ENCODE measurements at regions not wholly inside any gene's neighbourhood (a gene's known extent, or its start where the extent isn't known, plus 50 kb on each side); places are given as distances from the start of the nearest gene placed in this dataset.

- in situ Hi-C loops (cut with MboI; ENCODE audit: low pct_ligation_motif_present in 1 of 4, low pct_unique_long_range_greater_than_20kb in 1 of 4, low sequenced_read_pairs in 3 of 4) (no loop called here), intact Hi-C loops (cut with DNase I; ENCODE audit: low total_unique reads) (no loop called here)
- TF ChIP-seq POLR2AphosphoS5 (IDR thresholded peaks at IDR 0.05) (no peak), EP300 (IDR thresholded peaks at IDR 0.05; ENCODE audit: low read depth) (no peak), POLR2A (IDR thresholded peaks at IDR 0.05) (no peak)
- TF ChIP-seq, protein P1, sequence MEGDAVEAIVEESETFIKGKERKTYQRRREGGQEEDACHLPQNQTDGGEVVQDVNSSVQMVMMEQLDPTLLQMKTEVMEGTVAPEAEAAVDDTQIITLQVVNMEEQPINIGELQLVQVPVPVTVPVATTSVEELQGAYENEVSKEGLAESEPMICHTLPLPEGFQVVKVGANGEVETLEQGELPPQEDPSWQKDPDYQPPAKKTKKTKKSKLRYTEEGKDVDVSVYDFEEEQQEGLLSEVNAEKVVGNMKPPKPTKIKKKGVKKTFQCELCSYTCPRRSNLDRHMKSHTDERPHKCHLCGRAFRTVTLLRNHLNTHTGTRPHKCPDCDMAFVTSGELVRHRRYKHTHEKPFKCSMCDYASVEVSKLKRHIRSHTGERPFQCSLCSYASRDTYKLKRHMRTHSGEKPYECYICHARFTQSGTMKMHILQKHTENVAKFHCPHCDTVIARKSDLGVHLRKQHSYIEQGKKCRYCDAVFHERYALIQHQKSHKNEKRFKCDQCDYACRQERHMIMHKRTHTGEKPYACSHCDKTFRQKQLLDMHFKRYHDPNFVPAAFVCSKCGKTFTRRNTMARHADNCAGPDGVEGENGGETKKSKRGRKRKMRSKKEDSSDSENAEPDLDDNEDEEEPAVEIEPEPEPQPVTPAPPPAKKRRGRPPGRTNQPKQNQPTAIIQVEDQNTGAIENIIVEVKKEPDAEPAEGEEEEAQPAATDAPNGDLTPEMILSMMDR (IDR thresholded peaks at IDR 0.05): no peak
- no peaks in the 10 kb centered on the region for H3K4me1 ChIP-seq
- no peak for DNase-seq
- H3K36me3 ChIP-seq: no peaks in the 10 kb centered on the region
- no peaks in the 10 kb centered on the region for H3K9me3 ChIP-seq
- no peak overlapping the region for H3K27ac ChIP-seq
- no peak overlapping the region for H3K4me3 ChIP-seq
- H3K27me3 ChIP-seq: no peaks in the 10 kb centered on the region
Measured at GRCh38 chr2:138296365-138296764, 205.2 kb upstream of the SPOPL start.

DNA sequence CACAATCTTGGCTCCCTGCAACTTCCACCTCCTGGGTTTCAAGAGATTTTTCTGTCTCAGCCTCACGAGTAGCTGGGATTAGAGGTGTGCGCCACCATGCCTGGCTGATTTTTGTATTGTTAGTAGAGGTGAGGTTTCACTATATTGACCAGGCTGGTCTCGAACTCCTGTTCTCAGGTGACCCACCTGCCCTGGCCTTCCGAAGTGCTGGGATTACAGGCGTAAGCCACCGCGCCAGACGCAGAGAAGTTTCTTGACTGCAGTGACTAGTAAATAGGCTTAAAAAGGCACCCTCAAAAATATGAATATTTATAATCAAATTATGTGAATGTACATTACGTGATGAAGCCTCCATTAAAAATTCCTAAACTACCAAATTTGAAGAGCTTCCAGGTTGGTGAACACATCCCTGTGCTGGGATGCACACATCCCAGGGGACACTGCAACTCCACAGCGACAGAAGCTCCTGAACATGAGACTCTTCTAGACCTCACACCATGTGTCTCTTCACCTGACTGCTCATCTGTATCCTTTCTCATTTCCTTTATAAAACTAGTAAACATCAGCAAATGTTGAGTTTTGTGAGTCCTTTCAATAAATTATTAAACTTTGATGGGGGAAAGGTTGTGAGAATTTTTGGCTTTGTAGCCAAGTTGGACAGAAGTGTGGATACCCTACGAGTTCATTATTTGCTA is 203.3 kb upstream of the SPOPL start:
- no peak for DNase-seq

DNA sequence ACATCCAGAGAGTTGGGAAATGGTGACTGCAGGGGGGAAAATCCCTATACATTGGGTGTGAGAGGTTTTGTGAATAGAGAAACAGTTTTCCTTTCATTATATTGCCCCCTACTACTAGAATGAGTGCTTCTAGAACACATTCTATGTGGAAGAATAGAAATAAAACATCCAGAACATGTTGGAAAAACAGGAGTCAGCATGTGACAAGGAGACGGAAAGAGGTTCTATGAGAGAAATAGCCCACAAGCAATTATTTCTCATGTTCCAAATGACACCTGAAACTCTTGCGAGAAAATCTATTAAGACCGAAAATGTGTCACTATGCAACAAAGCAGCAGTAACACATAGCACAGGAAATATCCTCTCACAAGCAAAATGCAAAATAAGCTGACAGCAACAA is 202.7 kb upstream of the SPOPL start:
- no peak for DNase-seq
- Histone ChIP-seq H3K36me3 (no peaks in the 10 kb centered on the region), H3K4me3 (no peak overlapping the region), H3K4me1 (no peaks in the 10 kb centered on the region), H3K27me3 (no peaks in the 10 kb centered on the region), H3K9me3 (no peaks in the 10 kb centered on the region), H3K27ac (no peak overlapping the region)
- WGBS, 2 donors (ENCODE audit: low coverage in 1 of 2): 89 to 90% methylated on average over 3 of the region's 3 CpGs
- TF ChIP-seq POLR2A (IDR thresholded peaks at IDR 0.05) (no peak), POLR2AphosphoS5 (IDR thresholded peaks at IDR 0.05) (no peak), EP300 (IDR thresholded peaks at IDR 0.05; ENCODE audit: low read depth) (no peak)
- TF ChIP-seq, protein P1 (IDR thresholded peaks at IDR 0.05): no peak
- intact Hi-C loops (cut with DNase I; ENCODE audit: low total_unique reads): no loop called here
- in situ Hi-C loops (cut with MboI; ENCODE audit: low pct_ligation_motif_present in 1 of 4, low pct_unique_long_range_greater_than_20kb in 1 of 4, low sequenced_read_pairs in 3 of 4): no loop called here

More for the DNA sequence above, 203.3 kb upstream of the SPOPL start:
- no peaks in the 10 kb centered on the region for H3K36me3 ChIP-seq
- no peak overlapping the region for H3K27ac ChIP-seq
- no peaks in the 10 kb centered on the region for H3K27me3 ChIP-seq
- in situ Hi-C loops (cut with MboI; ENCODE audit: low pct_ligation_motif_present in 1 of 4, low pct_unique_long_range_greater_than_20kb in 1 of 4, low sequenced_read_pairs in 3 of 4) (no loop called here), intact Hi-C loops (cut with DNase I; ENCODE audit: low total_unique reads) (no loop called here)
- no peaks in the 10 kb centered on the region for H3K4me1 ChIP-seq
- TF ChIP-seq POLR2A (IDR thresholded peaks at IDR 0.05) (no peak), POLR2AphosphoS5 (IDR thresholded peaks at IDR 0.05) (no peak), EP300 (IDR thresholded peaks at IDR 0.05; ENCODE audit: low read depth) (no peak)
- TF ChIP-seq, protein P1 (IDR thresholded peaks at IDR 0.05): no peak
- H3K9me3 ChIP-seq: no peaks in the 10 kb centered on the region
- no peak overlapping the region for H3K4me3 ChIP-seq
- 91 to 97% methylated on average over 10 to 11 of the region's 11 CpGs for WGBS, 2 donors (ENCODE audit: low coverage in 1 of 2)

DNA sequence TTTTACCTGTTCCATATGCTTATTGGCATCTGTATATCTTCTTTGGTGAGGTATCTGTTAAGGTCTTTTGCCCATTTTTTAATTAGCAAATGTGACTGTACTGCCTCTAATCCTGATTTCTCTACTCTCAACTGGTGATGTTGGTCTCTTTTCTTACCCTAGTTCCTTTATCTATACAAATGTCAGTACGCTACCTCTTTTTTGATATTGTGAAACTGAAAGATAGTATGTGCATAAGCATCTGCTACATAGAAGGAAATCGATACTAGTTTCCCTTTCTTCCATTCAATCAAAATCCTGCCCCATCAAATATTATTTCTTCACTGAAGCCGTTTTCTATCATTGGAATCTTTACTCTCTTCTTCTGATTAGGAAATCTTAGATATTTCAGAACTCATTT is 194.9 kb upstream of the SPOPL start:
- intact Hi-C loops (cut with DNase I; ENCODE audit: low total_unique reads): no loop called here
- no peak for TF ChIP-seq EP300 (IDR thresholded peaks at IDR 0.05; ENCODE audit: low read depth)
- TF ChIP-seq POLR2AphosphoS5 (IDR thresholded peaks at IDR 0.05): no peak
- TF ChIP-seq POLR2A (IDR thresholded peaks at IDR 0.05): no peak
- TF ChIP-seq, protein P1 (IDR thresholded peaks at IDR 0.05): no peak

More for the DNA sequence above, 194.9 kb upstream of the SPOPL start:
- no peaks in the 10 kb centered on the region for H3K9me3 ChIP-seq
- H3K4me3 ChIP-seq: no peak overlapping the region
- no peaks in the 10 kb centered on the region for H3K27me3 ChIP-seq
- H3K4me1 ChIP-seq: no peaks in the 10 kb centered on the region
- no peaks in the 10 kb centered on the region for H3K36me3 ChIP-seq
- H3K27ac ChIP-seq: no peak overlapping the region
- DNase-seq: no peak
- in situ Hi-C loops (cut with MboI; ENCODE audit: low pct_ligation_motif_present in 1 of 4, low pct_unique_long_range_greater_than_20kb in 1 of 4, low sequenced_read_pairs in 3 of 4): no loop called here
- 88 to 93% methylated on average over 3 of the region's 3 CpGs for WGBS, 2 donors (ENCODE audit: low coverage in 1 of 2)

Data from transverse colon (tissue), 4 donors.